ENCODE measurements at regions not wholly inside any gene's neighbourhood (a gene's known extent, or its start where the extent isn't known, plus 50 kb on each side); places are given as distances from the start of the nearest gene placed in this dataset.

DNA sequence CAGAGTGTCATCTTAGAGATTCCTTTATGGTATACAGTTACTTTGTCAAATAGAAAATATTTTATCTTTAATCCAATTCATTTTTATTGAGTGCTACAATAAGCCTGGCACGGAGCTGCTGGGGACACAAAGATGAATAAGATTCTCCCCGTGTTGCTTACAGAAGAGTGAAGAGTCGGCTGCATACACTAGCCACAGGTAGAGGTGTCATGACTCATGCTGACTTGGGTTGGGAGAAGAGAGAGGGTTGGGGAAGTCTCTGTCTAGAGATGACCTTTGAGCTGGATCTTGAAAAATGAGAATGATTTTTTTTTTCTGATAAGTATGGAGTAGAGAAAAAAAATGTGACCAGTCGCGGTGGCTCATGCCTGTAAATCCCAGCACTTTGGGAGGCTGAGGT, 289.9 kb upstream of the CELF2 start:
- Histone ChIP-seq H3K4me1 (ENCODE audit: insufficient read depth) (no peaks in the 10 kb centered on the region), H3K4me2 (ENCODE audit: unreplicated experiment) (no peak overlapping the region), H3K79me2 (ENCODE audit: insufficient read depth) (no peaks in the 10 kb centered on the region), H3K9ac (no peak overlapping the region), H3F3A (ENCODE audit: insufficient read depth) (no peaks in the 10 kb centered on the region), H3K4me3 (no peak overlapping the region), H2AFZ (no peak overlapping the region), H4K20me1 (ENCODE audit: insufficient read depth) (no peaks in the 10 kb centered on the region), H3K27me3 (replicated peaks; ENCODE audit: insufficient read depth) (no peaks in the 10 kb centered on the region), H3K9me3 (ENCODE audit: low read depth) (no peaks in the 10 kb centered on the region), H3K9me2 (ENCODE audit: insufficient read depth) (no peaks in the 10 kb centered on the region), H3K27ac (no peak overlapping the region), H3K36me3 (ENCODE audit: low read depth) (no peaks in the 10 kb centered on the region)
- no peak for DNase-seq
- TF ChIP-seq EZH2phosphoT487 (IDR thresholded peaks at IDR 0.05; ENCODE audit: insufficient read depth, low read depth): no peak
- TF ChIP-seq EZH2 (IDR thresholded peaks at IDR 0.05; ENCODE audit: insufficient read depth, poor library complexity, severe bottlenecking): no peak
- WGBS, 2 experiments (ENCODE audit: low coverage in 1 of 2, low lambda C conversion rate in 2 of 2, missing lambda C conversion rate in 2 of 2): 85 to 89% methylated on average over 5 of the region's 5 CpGs
- in situ Hi-C loops (cut with MboI): no loop called here

- H3K9me3 ChIP-seq (ENCODE audit: low read depth): no peaks in the 10 kb centered on the region
- H2AFZ ChIP-seq: no peak overlapping the region
- H3K4me3 ChIP-seq: no peak overlapping the region
- WGBS, 2 experiments (ENCODE audit: low coverage in 1 of 2, low lambda C conversion rate in 2 of 2, missing lambda C conversion rate in 2 of 2): 45 to 53% methylated on average over 5 of the region's 5 CpGs
- H3K9ac ChIP-seq: no peak overlapping the region
- H3K4me1 ChIP-seq (ENCODE audit: insufficient read depth): no peaks in the 10 kb centered on the region
- H3K27ac ChIP-seq: no peak overlapping the region
- H4K20me1 ChIP-seq (ENCODE audit: insufficient read depth): no peaks in the 10 kb centered on the region
- no peaks in the 10 kb centered on the region for H3K27me3 ChIP-seq (replicated peaks; ENCODE audit: insufficient read depth)
- H3K79me2 ChIP-seq (ENCODE audit: insufficient read depth): no peaks in the 10 kb centered on the region
- no peak for TF ChIP-seq EZH2 (IDR thresholded peaks at IDR 0.05; ENCODE audit: insufficient read depth, poor library complexity, severe bottlenecking)
- no peak for TF ChIP-seq EZH2phosphoT487 (IDR thresholded peaks at IDR 0.05; ENCODE audit: insufficient read depth, low read depth)
- no peaks in the 10 kb centered on the region for H3K9me2 ChIP-seq (ENCODE audit: insufficient read depth)
- H3K36me3 ChIP-seq (ENCODE audit: low read depth): no peaks in the 10 kb centered on the region
- DNase-seq: no peak
- no peaks in the 10 kb centered on the region for H3F3A ChIP-seq (ENCODE audit: insufficient read depth)
- in situ Hi-C loops (cut with MboI): no loop called here
- H3K4me2 ChIP-seq (ENCODE audit: unreplicated experiment): no peak overlapping the region
These were observed 287.1 kb upstream of the CELF2 start for GRCh38 chr10:10730471-10731043.

DNA sequence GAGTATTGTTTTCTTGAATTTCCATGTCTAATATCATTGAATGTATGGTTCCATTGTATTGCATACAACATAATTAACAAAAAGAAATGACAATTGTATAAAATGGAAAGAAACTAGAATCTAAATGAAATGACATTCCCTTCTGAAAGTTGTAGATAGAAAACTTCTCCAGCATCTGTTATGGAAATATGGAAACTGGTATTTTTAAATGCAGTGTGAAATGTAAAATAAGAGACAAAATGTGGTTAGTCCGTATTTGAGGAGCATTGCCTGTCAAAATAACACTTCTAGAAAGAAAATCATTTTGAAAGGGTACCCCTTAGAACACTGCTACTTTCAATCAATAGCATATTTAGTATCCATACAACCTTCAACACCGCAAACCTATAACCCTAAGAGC, 286.3 kb upstream of the CELF2 start:
- H3K27me3 ChIP-seq (replicated peaks; ENCODE audit: insufficient read depth): no peaks in the 10 kb centered on the region
- H3K9ac ChIP-seq: no peak overlapping the region
- no peak overlapping the region for H3K4me2 ChIP-seq (ENCODE audit: unreplicated experiment)
- TF ChIP-seq EZH2phosphoT487 (IDR thresholded peaks at IDR 0.05; ENCODE audit: insufficient read depth, low read depth): no peak
- no peak for TF ChIP-seq EZH2 (IDR thresholded peaks at IDR 0.05; ENCODE audit: insufficient read depth, poor library complexity, severe bottlenecking)
- H3K4me3 ChIP-seq: no peak overlapping the region
- H3F3A ChIP-seq (ENCODE audit: insufficient read depth): no peaks in the 10 kb centered on the region
- no peak overlapping the region for H3K27ac ChIP-seq
- H3K9me3 ChIP-seq (ENCODE audit: low read depth): no peaks in the 10 kb centered on the region
- no peaks in the 10 kb centered on the region for H3K36me3 ChIP-seq (ENCODE audit: low read depth)
- no peaks in the 10 kb centered on the region for H4K20me1 ChIP-seq (ENCODE audit: insufficient read depth)
- no peak overlapping the region for H2AFZ ChIP-seq
- DNase-seq: no peak
- WGBS, 2 experiments (ENCODE audit: low coverage in 1 of 2, low lambda C conversion rate in 2 of 2, missing lambda C conversion rate in 2 of 2): 13 to 23% methylated on average over 2 of the region's 2 CpGs
- H3K79me2 ChIP-seq (ENCODE audit: insufficient read depth): no peaks in the 10 kb centered on the region
- no peaks in the 10 kb centered on the region for H3K9me2 ChIP-seq (ENCODE audit: insufficient read depth)
- no peaks in the 10 kb centered on the region for H3K4me1 ChIP-seq (ENCODE audit: insufficient read depth)
- in situ Hi-C loops (cut with MboI): no loop called here

DNA sequence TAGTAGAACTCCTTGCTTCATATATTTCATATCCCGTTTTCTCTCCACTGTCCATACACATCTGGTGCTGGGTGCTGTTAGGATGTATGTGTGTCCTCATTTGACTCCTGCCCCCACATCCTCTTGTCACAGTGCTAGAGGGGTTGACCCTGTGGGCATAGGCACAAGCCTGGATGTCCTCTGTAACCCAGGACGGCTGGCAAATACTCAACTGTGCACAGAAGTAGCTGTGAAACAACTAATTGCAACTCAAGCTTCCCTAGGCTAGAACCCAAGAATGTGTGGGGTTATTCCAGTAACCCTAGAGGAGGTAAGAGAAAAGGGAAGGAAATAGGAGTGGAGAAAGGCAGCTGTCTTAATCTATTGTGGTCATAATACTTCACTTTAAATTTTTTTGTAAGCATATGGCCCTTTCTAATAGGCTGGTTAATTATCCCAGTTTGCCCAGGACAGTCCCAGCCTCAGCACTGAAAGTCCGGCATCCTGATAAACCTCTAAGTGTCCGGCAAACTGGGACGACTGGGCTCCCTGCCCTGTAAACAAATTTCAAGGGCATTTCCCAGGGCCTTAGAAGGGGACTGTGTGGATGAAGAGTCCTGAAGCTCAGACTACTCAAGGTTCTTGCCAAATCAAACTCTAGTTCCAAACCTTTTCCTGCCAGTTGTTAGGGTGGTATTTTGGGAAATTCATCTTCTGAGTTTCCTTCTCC, 283.2 kb upstream of the CELF2 start:
- Histone ChIP-seq H4K20me1 (ENCODE audit: insufficient read depth) (no peaks in the 10 kb centered on the region), H3K9ac (no peak overlapping the region), H3K4me1 (ENCODE audit: insufficient read depth) (no peaks in the 10 kb centered on the region), H3K9me2 (ENCODE audit: insufficient read depth) (no peaks in the 10 kb centered on the region), H3F3A (ENCODE audit: insufficient read depth) (no peaks in the 10 kb centered on the region), H2AFZ (no peak overlapping the region), H3K36me3 (ENCODE audit: low read depth) (no peaks in the 10 kb centered on the region), H3K9me3 (ENCODE audit: low read depth) (no peaks in the 10 kb centered on the region), H3K27me3 (replicated peaks; ENCODE audit: insufficient read depth) (no peaks in the 10 kb centered on the region), H3K4me3 (no peak overlapping the region), H3K27ac (no peak overlapping the region), H3K4me2 (ENCODE audit: unreplicated experiment) (no peak overlapping the region), H3K79me2 (ENCODE audit: insufficient read depth) (no peaks in the 10 kb centered on the region)
- DNase-seq: no peak
- in situ Hi-C loops (cut with MboI): no loop called here
- TF ChIP-seq EZH2phosphoT487 (IDR thresholded peaks at IDR 0.05; ENCODE audit: insufficient read depth, low read depth) (no peak), EZH2 (IDR thresholded peaks at IDR 0.05; ENCODE audit: insufficient read depth, poor library complexity, severe bottlenecking) (no peak)
- 72 to 75% methylated on average over 5 of the region's 5 CpGs for WGBS, 2 experiments (ENCODE audit: low coverage in 1 of 2, low lambda C conversion rate in 2 of 2, missing lambda C conversion rate in 2 of 2)
